ENCODE measurements at regions not wholly inside any gene's neighbourhood (a gene's known extent, or its start where the extent isn't known, plus 50 kb on each side); places are given as distances from the start of the nearest gene placed in this dataset.

GRCh38 chr5:111668477-111669414 lies 88.2 kb downstream of the NREP start:
- no peak for TF ChIP-seq CTCF (IDR thresholded peaks at IDR 0.05; ENCODE audit: low read depth, low read length, missing control alignments)
- DNase-seq (ENCODE audit: low read depth), result no peak
- H3K4me3 ChIP-seq (ENCODE audit: low read depth, low read length), result no peak overlapping the region
- in situ Hi-C loops (cut with HindIII; ENCODE audit: low sequenced_read_pairs), result no loop called here

- TF ChIP-seq CTCF (IDR thresholded peaks at IDR 0.05; ENCODE audit: low read depth, low read length, missing control alignments), result no peak
- no peak overlapping the region for H3K4me3 ChIP-seq (ENCODE audit: low read depth, low read length)
- DNase-seq (ENCODE audit: low read depth), result no peak
- in situ Hi-C loops (cut with HindIII; ENCODE audit: low sequenced_read_pairs), result no loop called here
Observed at GRCh38 chr5:111667128-111667736, 89.8 kb downstream of the NREP start.

GRCh38 chr5:111656580-111656979 lies 100.4 kb downstream of the NREP start:
- no peak overlapping the region for H3K4me3 ChIP-seq (ENCODE audit: low read depth, low read length)
- TF ChIP-seq CTCF (IDR thresholded peaks at IDR 0.05; ENCODE audit: low read depth, low read length, missing control alignments), result no peak
- DNase-seq (ENCODE audit: low read depth), result no peak
- in situ Hi-C loops (cut with HindIII; ENCODE audit: low sequenced_read_pairs), result no loop called here

- TF ChIP-seq CTCF (IDR thresholded peaks at IDR 0.05; ENCODE audit: low read depth, low read length, missing control alignments), result no peak
- no peak overlapping the region for H3K4me3 ChIP-seq (ENCODE audit: low read depth, low read length)
- in situ Hi-C loops (cut with HindIII; ENCODE audit: low sequenced_read_pairs), result no loop called here
- peak; percentile 44 for DNase-seq (ENCODE audit: low read depth)
Observed at GRCh38 chr5:111655169-111655924, 101.6 kb downstream of the NREP start.

GRCh38 chr5:111653408-111653807 lies 103.6 kb downstream of the NREP start:
- no peak overlapping the region for H3K4me3 ChIP-seq (ENCODE audit: low read depth, low read length)
- TF ChIP-seq CTCF (IDR thresholded peaks at IDR 0.05; ENCODE audit: low read depth, low read length, missing control alignments), result no peak
- no peak for DNase-seq (ENCODE audit: low read depth)
- in situ Hi-C loops (cut with HindIII; ENCODE audit: low sequenced_read_pairs), result no loop called here

GRCh38 chr5:111649516-111649915 lies 107.5 kb downstream of the NREP start:
- H3K4me3 ChIP-seq (ENCODE audit: low read depth, low read length), result no peak overlapping the region
- no peak for TF ChIP-seq CTCF (IDR thresholded peaks at IDR 0.05; ENCODE audit: low read depth, low read length, missing control alignments)
- in situ Hi-C loops (cut with HindIII; ENCODE audit: low sequenced_read_pairs), result no loop called here
- DNase-seq (ENCODE audit: low read depth), result no peak

All from astrocyte of the cerebellum (primary cell).